MCF 10A (cell line): ENCODE measurements at regions not wholly inside any gene's neighbourhood (a gene's known extent, or its start where the extent isn't known, plus 50 kb on each side); places are given as distances from the start of the nearest gene placed in this dataset.

Source experiments
- BruUV-seq: library from RNA; stranded (reverse); fragments of 400-500 nt; replicated peaks from 2 replicates; lab custom pipeline; 2021; lab: Mats Ljungman, UMichigan
- CTCF ChIA-PET: fragments of 300-600 bp; sonication (Branson Sonifier 250); formaldehyde crosslinking; extraction: SDS; loops from one replicate; lab custom pipeline; 2021; ENCODE audit warnings: antibody characterized with exemption, inconsistent platforms; lab: Yijun Ruan, JAX
- POLR2A ChIA-PET: fragments of 300-600, 350-650 bp; sonication (Branson Sonifier 250); formaldehyde crosslinking; extraction: SDS; loops from one replicate; lab custom pipeline; 2020; ENCODE audit warnings: antibody characterized with exemption, inconsistent platforms; lab: Yijun Ruan, JAX
- DNase-seq: peaks from one replicate; pipeline ENCODE4 v3.0.0-alpha.2; 2018; ENCODE audit not compliant: unreplicated experiment
- H3K27ac Mint-ChIP-seq: one replicate; pipeline ENCODE4 v1.8.0; 2022; ENCODE audit warnings: mild to moderate bottlenecking, low read depth, mixed read lengths; ENCODE audit not compliant: unreplicated experiment
- H3K27me3 Mint-ChIP-seq: one replicate; pipeline ENCODE4 v1.8.0; 2022; ENCODE audit warnings: mixed read lengths; ENCODE audit not compliant: insufficient read depth, unreplicated experiment
- H3K36me3 Mint-ChIP-seq: one replicate; pipeline ENCODE4 v1.8.0; 2022; ENCODE audit warnings: mild to moderate bottlenecking, moderate library complexity, mixed read lengths; ENCODE audit not compliant: insufficient read depth, unreplicated experiment
- H3K4me1 Mint-ChIP-seq: one replicate; pipeline ENCODE4 v1.8.0; 2022; ENCODE audit warnings: mixed read lengths; ENCODE audit not compliant: insufficient read depth, unreplicated experiment
- H3K4me3 Mint-ChIP-seq: one replicate; pipeline ENCODE4 v1.8.0; 2022; ENCODE audit warnings: mild to moderate bottlenecking, moderate library complexity, mixed read lengths; ENCODE audit not compliant: unreplicated experiment
- H3K9me3 Mint-ChIP-seq: one replicate; pipeline ENCODE4 v1.8.0; 2022; ENCODE audit warnings: mixed read lengths; ENCODE audit not compliant: unreplicated experiment
- CTCF ChIP-seq: fragments of 200-600 bp; IDR thresholded peaks from one replicate; pipeline ENCODE4 v1.8.0; 2022; ENCODE audit warnings: antibody characterized with exemption, mild to moderate bottlenecking; ENCODE audit not compliant: unreplicated experiment
- intact Hi-C: fragments of 100-400 bp; cut with micrococcal nuclease; formaldehyde crosslinking; loops from 2 replicates; pipeline ENCODE4 v1.14.1; 2022

- no TSS peak for BruUV-seq
These were observed 402.6 kb downstream of the TMEM232 start for GRCh38 chr5:110323832-110324231.

GRCh38 chr5:110324876-110325275, 401.6 kb downstream of the TMEM232 start:
- Mint-ChIP-seq H3K27me3 (no peaks in the 10 kb centered on the region), H3K9me3 (no peaks in the 10 kb centered on the region), H3K4me1 (peaks cover under 1% of the 10 kb centered on the region), H3K27ac (no peak overlapping the region), H3K36me3 (no peaks in the 10 kb centered on the region), H3K4me3 (no peak overlapping the region)
- no TSS peak for BruUV-seq
- DNase-seq = no peak
- CTCF ChIA-PET = no interaction called here
- POLR2A ChIA-PET = no interaction called here
- intact Hi-C loops = no loop called here
- TF ChIP-seq CTCF = no peak

More at GRCh38 chr5:110323832-110324231, 402.6 kb downstream of the TMEM232 start:
- H3K36me3 Mint-ChIP-seq = no peaks in the 10 kb centered on the region
- H3K9me3 Mint-ChIP-seq = no peaks in the 10 kb centered on the region
- ChIA-PET CTCF (no interaction called here), POLR2A (interaction anchor here (1.2 kb wide), 1 partner anchor 18 kb away, joined by 5 read pairs; no protein-coding TSS in a partner anchor)
- no peak for TF ChIP-seq CTCF
- intact Hi-C loops = no loop called here
- no peak for DNase-seq
- H3K4me1 Mint-ChIP-seq = peaks cover 5% of the 10 kb centered on the region
- H3K27ac Mint-ChIP-seq = no peak overlapping the region
- no peak overlapping the region for H3K4me3 Mint-ChIP-seq
- no peaks in the 10 kb centered on the region for H3K27me3 Mint-ChIP-seq

- intact Hi-C loops = no loop called here
- no peaks in the 10 kb centered on the region for H3K27me3 Mint-ChIP-seq
- H3K4me1 Mint-ChIP-seq = no peaks in the 10 kb centered on the region
- BruUV-seq = no TSS peak
- H3K36me3 Mint-ChIP-seq = no peaks in the 10 kb centered on the region
- no peak for DNase-seq
- ChIA-PET POLR2A (no interaction called here), CTCF (no interaction called here)
- no peak overlapping the region for H3K27ac Mint-ChIP-seq
- TF ChIP-seq CTCF = no peak
- H3K4me3 Mint-ChIP-seq = no peak overlapping the region
- no peaks in the 10 kb centered on the region for H3K9me3 Mint-ChIP-seq
These were observed 396.4 kb downstream of the TMEM232 start for GRCh38 chr5:110329955-110330525.

- H3K27me3 Mint-ChIP-seq = no peaks in the 10 kb centered on the region
- H3K9me3 Mint-ChIP-seq = no peaks in the 10 kb centered on the region
- TF ChIP-seq CTCF = no peak
- no peak overlapping the region for H3K4me3 Mint-ChIP-seq
- ChIA-PET POLR2A (no interaction called here), CTCF (interaction anchor here (0.6 to 1.5 kb wide), 2 partner anchors 9 to 11 kb away, joined by 3 to 6 read pairs; no protein-coding TSS in a partner anchor)
- intact Hi-C loops = no loop called here
- H3K36me3 Mint-ChIP-seq = no peaks in the 10 kb centered on the region
- peak; percentile 20 for DNase-seq
- no TSS peak for BruUV-seq
- no peaks in the 10 kb centered on the region for H3K4me1 Mint-ChIP-seq
- H3K27ac Mint-ChIP-seq = no peak overlapping the region
These were observed 393.1 kb downstream of the TMEM232 start for GRCh38 chr5:110333384-110333783.
